Lung microvascular endothelial cell (primary cell): ENCODE measurements at regions not wholly inside any gene's neighbourhood (a gene's known extent, or its start where the extent isn't known, plus 50 kb on each side); places are given as distances from the start of the nearest gene placed in this dataset.
"Not testable (repeated sequence)": the region's sequence is repeated elsewhere in the genome, so short reads cannot be mapped to it uniquely, and the experiment has no call there.

Source experiments
- DNase-seq, 2 donors: peaks; one replicate each; pipeline versions ENCODE4 v3.0.0 to v3.0.0-alpha.2; 2010; ENCODE audit warnings: low read depth in 2 of 2

DNA sequence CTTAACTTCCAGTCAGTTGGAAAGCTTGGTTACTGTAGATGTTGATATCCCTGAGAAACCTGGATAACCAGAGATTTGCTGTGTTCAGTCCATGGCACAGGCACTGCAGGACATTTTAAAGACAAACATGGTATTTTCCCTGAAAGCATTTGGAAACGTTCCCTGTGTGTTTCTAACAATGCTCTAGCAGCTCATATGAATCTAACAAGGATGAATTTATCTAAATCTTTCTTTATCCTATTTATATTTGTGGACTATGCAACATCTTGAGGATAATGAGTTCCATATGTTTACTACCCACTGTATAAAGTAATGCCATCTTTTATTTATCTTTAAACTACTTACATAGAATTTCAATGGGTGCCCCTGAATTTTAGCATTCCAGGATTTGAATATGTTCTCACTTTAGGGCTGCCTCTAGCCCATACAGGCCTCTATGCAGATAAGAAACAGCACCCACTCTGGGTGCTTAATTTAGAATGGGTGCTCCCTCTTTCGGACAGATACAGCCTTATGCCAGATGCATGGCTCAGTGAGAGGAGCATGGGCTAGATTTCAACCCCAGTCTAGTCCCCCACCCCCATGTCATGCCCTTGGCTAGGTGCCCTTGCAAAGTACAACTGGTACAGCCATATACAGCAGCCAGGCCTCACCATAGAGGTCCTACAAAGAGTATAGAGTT, 50.6 kb upstream of the NEMP2 start:
- no peak for DNase-seq

DNA sequence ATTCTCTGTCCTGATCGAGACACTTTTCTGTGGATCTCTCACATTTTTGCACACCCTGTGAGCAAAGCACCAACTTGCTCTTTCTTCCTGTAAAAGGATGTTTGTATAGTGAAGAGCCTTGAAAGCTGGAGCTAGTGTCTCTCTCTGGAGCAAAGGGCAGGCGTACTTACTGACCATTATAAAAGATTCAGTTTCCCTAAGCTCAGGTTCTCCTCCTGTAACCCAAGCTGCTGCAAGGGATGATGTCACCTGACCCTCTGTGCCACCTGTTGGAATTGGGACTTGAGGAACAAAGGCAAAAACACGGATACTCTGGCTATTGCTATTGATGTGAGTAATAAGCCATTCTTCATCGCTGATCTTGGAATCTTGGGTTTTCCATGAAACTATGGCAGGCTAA, 52.6 kb upstream of the NEMP2 start:
- no peak for DNase-seq

DNA sequence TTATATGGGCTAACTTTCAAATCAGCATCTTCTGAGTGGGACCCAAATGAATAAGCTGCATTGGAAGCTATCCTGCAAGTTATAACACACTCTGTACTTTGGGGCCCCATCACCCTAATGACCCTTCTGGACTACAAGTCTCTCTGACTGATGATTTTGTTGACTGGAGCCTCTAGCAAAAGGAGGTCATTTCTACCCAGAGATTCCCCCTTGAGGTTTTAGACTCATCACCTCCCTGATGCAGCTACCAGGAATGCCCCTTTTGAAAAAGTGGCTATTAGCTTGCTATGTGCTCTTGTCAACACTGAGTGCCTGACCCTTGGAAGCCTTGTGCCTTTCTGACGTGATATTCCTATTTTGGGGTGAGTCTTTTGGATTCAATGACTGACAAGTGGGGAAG, 54.5 kb upstream of the NEMP2 start:
- DNase-seq = no peak

DNA sequence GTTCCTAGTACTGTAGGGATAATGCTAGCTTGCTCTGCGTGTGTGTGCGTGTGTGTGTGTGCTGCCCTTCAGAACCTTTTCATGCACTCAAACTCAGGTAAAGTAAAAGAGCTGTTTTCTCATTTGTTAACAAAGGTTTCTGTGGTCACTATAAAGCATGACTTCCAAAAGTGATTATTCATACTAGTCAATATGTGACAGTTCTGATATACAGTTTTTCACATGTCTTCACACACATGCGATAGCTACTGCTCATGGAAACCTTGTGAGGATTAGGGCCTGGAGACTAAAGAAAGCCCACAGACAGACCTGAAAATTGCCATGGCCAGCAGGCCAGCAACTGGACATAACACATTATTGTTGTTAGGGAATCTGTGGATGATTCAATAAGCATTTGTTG, 56.9 kb upstream of the NEMP2 start:
- no peak for DNase-seq

DNA sequence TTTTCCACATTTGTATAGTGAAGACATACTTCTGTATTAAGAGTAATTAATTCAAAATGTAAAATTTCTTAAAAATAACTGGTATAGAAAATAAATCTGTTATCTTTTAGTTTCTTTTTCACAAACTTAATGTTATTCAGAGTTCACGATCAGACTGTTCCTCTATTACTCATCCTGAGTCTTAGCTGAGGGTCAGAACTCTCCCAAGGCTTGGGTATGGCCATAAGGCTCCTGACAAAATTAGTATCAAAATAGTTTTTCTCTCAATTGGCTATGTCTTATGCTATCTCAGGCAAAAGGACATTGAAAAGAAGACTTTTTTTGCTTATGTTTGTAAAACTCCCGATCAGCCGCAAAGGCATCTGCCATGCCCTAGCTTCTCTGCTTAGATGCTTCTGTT, 56.1 kb upstream of the NAB1 start:
- DNase-seq = no peak

DNA sequence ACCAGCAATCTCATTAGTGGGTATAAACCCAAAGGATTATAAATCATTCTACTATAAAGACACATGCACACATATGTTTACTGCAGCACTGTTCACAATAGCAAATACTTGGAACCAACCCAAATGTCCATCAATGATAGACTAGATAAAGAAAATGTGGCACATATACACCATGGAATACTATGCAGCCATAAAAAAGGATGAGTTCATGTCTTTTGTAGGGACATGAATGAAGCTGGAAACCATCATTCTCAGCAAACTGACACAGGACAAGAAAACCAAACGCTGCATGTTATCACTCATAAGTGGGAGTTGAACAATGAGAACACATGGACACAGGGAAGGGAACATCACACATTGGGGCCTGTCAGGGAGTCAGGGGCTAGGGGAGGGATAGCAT, 53.0 kb upstream of the NAB1 start:
- not testable (repeated sequence) for DNase-seq

DNA sequence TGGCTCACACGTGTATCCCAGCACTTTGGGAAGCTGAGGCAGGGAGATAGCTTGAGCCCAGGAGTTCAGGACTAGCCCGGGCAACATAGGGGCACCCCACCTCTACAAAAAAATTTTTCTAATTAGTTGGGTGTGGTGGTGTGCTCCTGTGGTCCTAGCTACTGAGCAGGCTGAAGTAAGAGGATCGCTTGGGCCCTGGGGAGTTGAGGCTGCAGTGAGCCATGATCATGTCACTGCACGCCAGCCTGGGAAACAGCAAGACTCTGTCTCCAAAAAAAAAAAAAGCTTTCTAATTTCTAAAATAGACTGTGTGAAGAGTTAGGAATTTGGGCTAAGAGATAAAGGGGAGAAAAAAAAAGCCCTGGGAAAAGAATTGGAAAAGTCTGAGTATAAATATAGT, 51.9 kb upstream of the NAB1 start:
- no peak for DNase-seq

DNA sequence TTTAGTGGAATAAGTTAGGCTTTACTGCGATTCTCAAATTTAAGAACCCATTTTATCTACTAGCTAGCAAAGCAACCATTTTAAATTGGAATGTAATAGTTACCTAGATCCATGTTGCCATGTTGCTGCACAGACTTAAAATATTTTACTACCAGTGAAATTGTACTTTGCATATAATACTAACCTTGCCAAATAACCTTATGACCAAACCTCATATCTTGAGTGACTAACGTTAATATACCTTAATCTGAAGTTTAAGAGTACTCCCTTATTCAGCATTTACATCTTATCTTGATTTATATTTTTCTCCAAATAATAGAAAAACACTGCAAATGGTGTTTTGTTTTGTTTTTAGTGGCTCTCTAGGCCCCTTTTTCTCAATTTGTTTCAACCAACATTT, 50.3 kb upstream of the NAB1 start:
- DNase-seq = no peak

DNA sequence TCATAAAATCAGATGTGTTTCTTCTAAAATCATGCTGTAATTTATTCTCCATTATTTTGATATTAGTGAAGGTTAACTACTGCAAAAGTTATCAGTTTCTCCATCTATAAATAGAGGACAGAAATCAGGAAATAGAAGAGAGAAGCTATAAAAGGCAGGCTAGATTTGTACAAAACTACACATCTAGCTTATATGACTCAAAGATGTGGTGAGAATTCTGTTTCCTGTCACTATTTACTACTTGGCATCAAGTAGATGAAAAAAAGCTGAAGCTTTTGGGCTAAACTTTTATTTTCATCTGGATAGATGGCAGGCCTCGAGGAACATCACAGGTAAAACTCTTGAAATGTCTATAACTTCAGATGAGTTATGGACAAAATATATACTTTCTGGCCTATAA, 49.8 kb upstream of the NAB1 start:
- peak in 1 of 2 donors; percentile 37 for DNase-seq
